ENCODE measurements at regions not wholly inside any gene's neighbourhood (a gene's known extent, or its start where the extent isn't known, plus 50 kb on each side); places are given as distances from the start of the nearest gene placed in this dataset.

GRCh38 chr2:117085737-117086136 is 728.8 kb upstream of the DDX18 start:
- no peak for DNase-seq

GRCh38 chr2:117086174-117086942 is 728.1 kb upstream of the DDX18 start:
- no peak for DNase-seq

- DNase-seq = peak; percentile 39
These were observed 727.6 kb upstream of the DDX18 start for GRCh38 chr2:117086943-117087250.

GRCh38 chr2:117087535-117088291 is 726.8 kb upstream of the DDX18 start:
- DNase-seq = peak; percentile 78

GRCh38 chr2:117091041-117091837 is 723.3 kb upstream of the DDX18 start:
- no peak for DNase-seq

- DNase-seq = no peak
These were observed 712.9 kb upstream of the DDX18 start for GRCh38 chr2:117101613-117102012.

- DNase-seq = no peak
These were observed 705.7 kb upstream of the DDX18 start for GRCh38 chr2:117108741-117109267.

- DNase-seq = no peak
These were observed 695.5 kb upstream of the DDX18 start for GRCh38 chr2:117118994-117119393.

GRCh38 chr2:117123362-117123761 is 691.1 kb upstream of the DDX18 start:
- no peak for DNase-seq

- DNase-seq = no peak
These were observed 687.8 kb upstream of the DDX18 start for GRCh38 chr2:117126656-117127055.

- peak; percentile 18 for DNase-seq
These were observed 686.8 kb upstream of the DDX18 start for GRCh38 chr2:117127680-117128079.

GRCh38 chr2:117128461-117128860 is 686.0 kb upstream of the DDX18 start:
- DNase-seq = peak; percentile 11

GRCh38 chr2:117137371-117137770 is 677.1 kb upstream of the DDX18 start:
- no peak for DNase-seq

- no peak for DNase-seq
These were observed 645.3 kb upstream of the DDX18 start for GRCh38 chr2:117169036-117169765.

- no peak for DNase-seq
These were observed 643.6 kb upstream of the DDX18 start for GRCh38 chr2:117170897-117171296.

GRCh38 chr2:117179405-117179804 is 635.1 kb upstream of the DDX18 start:
- DNase-seq = no peak

GRCh38 chr2:117190856-117191559 is 623.5 kb upstream of the DDX18 start:
- peak; percentile 12 for DNase-seq

- no peak for DNase-seq
These were observed 619.1 kb upstream of the DDX18 start for GRCh38 chr2:117195381-117195780.

GRCh38 chr2:117199511-117199910 is 615.0 kb upstream of the DDX18 start:
- DNase-seq = no peak

GRCh38 chr2:117212562-117212961 is 601.9 kb upstream of the DDX18 start:
- DNase-seq = no peak

- no peak for DNase-seq
These were observed 597.3 kb upstream of the DDX18 start for GRCh38 chr2:117217145-117217544.

GRCh38 chr2:117222809-117223208 is 591.7 kb upstream of the DDX18 start:
- no peak for DNase-seq

Data from eye (tissue), 1 donor.